GM06990 (cell line): ENCODE measurements at regions not wholly inside any gene's neighbourhood (a gene's known extent, or its start where the extent isn't known, plus 50 kb on each side); places are given as distances from the start of the nearest gene placed in this dataset.

Experiments
- DNase-seq: peaks from one replicate; pipeline ENCODE4 v3.0.0-alpha.2; 2011; ENCODE audit not compliant: insufficient read length; ENCODE audit errors: extremely low read depth
- H3K27me3 ChIP-seq: replicated peaks from 2 replicates; pipeline ENCODE4 v1.6.0; 2011; ENCODE audit warnings: low read length; ENCODE audit not compliant: control insufficient read depth, insufficient read depth
- H3K36me3 ChIP-seq: 2 replicates; pipeline ENCODE4 v1.5.1; 2011; ENCODE audit warnings: low read length; ENCODE audit not compliant: control insufficient read depth, insufficient read depth
- H3K4me3 ChIP-seq: replicated peaks from 2 replicates; pipeline ENCODE4 v1.5.1; 2011; ENCODE audit warnings: low read depth, mild to moderate bottlenecking, control low read depth, low read length
- CTCF ChIP-seq: IDR thresholded peaks from 2 replicates; pipeline ENCODE4 v1.5.1; 2011; ENCODE audit warnings: low read length, control low read depth, mild to moderate bottlenecking, inconsistent platforms; ENCODE audit not compliant: insufficient read depth, poor library complexity, severe bottlenecking

DNA sequence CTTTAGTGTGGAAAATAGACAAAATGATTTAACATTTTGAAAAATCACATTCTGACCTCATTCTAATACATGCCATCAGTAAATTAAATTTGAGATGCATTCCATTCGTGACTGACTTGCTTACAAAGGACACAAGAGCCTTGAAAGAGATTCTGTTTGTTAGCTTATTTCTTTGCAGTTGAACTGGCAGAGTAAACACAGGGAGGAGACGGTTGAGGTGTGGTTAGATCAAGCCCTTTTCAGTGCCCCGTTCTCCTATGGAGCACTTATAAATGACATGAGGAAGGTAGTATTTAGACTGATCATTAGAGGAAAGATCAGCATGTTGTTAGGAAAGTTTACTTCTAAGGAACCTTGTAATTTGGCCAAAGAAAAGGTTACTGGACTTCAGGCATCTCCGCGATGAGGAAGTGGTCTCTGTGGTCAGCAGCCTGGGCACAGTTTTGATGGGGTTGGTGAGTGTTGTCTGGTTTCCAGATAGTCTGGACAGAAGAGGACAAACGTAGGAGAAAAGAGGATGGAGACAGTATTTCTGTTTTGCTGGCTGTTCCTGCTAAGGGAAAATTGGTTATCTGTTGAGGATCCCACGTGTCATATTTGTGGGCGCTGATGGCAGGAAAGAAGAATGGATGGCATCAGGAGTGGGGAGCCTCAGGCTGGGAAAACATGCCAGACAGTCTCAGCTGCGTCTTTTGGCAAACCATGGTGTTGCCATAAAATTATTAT is 328.9 kb upstream of the TBL1XR1 start:
- Histone ChIP-seq H3K4me3 (no peak overlapping the region), H3K27me3 (no peaks in the 10 kb centered on the region; the same call in none of the 2 replicates), H3K36me3 (no peaks in the 10 kb centered on the region)
- DNase-seq: no peak
- TF ChIP-seq CTCF: no peak

DNA sequence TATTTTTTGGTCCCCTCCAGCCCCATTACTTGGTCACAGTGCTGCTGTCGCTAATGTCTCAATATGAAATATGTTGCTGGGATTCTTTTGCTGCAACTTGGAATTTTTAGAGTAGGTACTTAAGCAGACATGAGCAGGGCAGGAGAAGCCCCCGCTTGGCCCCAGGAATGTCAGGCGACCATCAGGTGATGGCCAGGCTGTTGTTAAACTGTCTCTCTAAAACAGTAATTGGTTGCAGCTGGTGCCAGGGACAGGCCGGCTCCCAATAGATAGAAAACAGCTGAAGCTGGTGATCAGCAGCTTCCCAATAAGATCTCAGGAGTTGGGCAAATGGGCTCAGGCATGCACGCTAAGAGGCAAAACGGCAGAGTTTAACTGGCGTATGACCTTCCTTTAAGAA is 329.9 kb upstream of the TBL1XR1 start:
- DNase-seq: no peak
- Histone ChIP-seq H3K4me3 (no peak overlapping the region), H3K36me3 (no peaks in the 10 kb centered on the region), H3K27me3 (no peaks in the 10 kb centered on the region; the same call in none of the 2 replicates)
- no peak for TF ChIP-seq CTCF

GRCh38 chr3:177528306-177529070 is 331.2 kb upstream of the TBL1XR1 start:
- no peaks in the 10 kb centered on the region for H3K36me3 ChIP-seq
- H3K27me3 ChIP-seq: no peaks in the 10 kb centered on the region; the same call in none of the 2 replicates
- no peak for DNase-seq
- no peak overlapping the region for H3K4me3 ChIP-seq
- TF ChIP-seq CTCF: no peak

DNA sequence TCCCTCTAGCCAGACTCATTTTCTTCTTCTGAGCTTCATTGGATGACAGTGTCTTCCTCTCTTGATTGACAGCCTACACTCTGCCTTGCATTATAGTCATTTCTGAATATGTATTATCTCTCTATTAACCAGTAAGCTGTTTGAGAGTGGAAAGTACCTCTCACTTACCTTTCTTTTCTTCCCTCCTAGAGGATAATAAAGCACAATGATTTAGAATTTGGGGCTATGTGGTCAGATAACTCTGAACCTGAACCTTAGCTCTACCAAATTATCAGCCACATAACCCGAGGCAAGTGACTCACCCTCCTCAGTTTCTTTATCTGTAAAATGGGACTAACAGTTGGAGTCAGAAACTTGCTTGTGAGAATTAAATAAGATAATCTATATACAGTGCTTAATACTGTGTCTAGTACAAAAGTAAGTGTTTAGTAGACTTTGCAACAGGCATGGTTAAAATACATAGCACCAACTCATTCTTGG is 331.8 kb upstream of the TBL1XR1 start:
- no peak for TF ChIP-seq CTCF
- H3K27me3 ChIP-seq: no peaks in the 10 kb centered on the region; the same call in none of the 2 replicates
- H3K4me3 ChIP-seq: no peak overlapping the region
- no peaks in the 10 kb centered on the region for H3K36me3 ChIP-seq
- DNase-seq: no peak

GRCh38 chr3:177529716-177530335 is 332.5 kb upstream of the TBL1XR1 start:
- no peak for TF ChIP-seq CTCF
- H3K36me3 ChIP-seq: no peaks in the 10 kb centered on the region
- no peaks in the 10 kb centered on the region; the same call in none of the 2 replicates for H3K27me3 ChIP-seq
- no peak for DNase-seq
- no peak overlapping the region for H3K4me3 ChIP-seq
